Transverse colon (tissue), 4 donors: ENCODE measurements at regions not wholly inside any gene's neighbourhood (a gene's known extent, or its start where the extent isn't known, plus 50 kb on each side); places are given as distances from the start of the nearest gene placed in this dataset.

Experiments
- POLR2AphosphoS5 ChIP-seq, 3 donors: sonication (generic); formaldehyde crosslinking; IDR thresholded peaks; one replicate each; pipeline ENCODE4 v1.6.1; 2016; ENCODE audit warnings: antibody characterized with exemption in 3 of 3
- TF ChIP-seq, protein P1 (sequence below), 5 experiments: fragments of 200-600 bp in 3 of 5; fragments of 450-650 bp in 2 of 5; sonication (generic) in 3 of 5; IDR thresholded peaks; 1 replicate in 2 of 5; 2 replicates in 3 of 5; pipeline ENCODE4 v1.5.1; 2016 to 2017; ENCODE audit warnings: antibody characterized with exemption in 5 of 5, inconsistent platforms in 3 of 5, mild to moderate bottlenecking in 2 of 5, moderate library complexity in 1 of 5

GRCh38 chr10:36494371-36494770, 631.0 kb upstream of the ANKRD30A start:
- TF ChIP-seq, protein P1, sequence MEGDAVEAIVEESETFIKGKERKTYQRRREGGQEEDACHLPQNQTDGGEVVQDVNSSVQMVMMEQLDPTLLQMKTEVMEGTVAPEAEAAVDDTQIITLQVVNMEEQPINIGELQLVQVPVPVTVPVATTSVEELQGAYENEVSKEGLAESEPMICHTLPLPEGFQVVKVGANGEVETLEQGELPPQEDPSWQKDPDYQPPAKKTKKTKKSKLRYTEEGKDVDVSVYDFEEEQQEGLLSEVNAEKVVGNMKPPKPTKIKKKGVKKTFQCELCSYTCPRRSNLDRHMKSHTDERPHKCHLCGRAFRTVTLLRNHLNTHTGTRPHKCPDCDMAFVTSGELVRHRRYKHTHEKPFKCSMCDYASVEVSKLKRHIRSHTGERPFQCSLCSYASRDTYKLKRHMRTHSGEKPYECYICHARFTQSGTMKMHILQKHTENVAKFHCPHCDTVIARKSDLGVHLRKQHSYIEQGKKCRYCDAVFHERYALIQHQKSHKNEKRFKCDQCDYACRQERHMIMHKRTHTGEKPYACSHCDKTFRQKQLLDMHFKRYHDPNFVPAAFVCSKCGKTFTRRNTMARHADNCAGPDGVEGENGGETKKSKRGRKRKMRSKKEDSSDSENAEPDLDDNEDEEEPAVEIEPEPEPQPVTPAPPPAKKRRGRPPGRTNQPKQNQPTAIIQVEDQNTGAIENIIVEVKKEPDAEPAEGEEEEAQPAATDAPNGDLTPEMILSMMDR (IDR thresholded peaks at IDR 0.05) = no peak
- no peak for TF ChIP-seq POLR2AphosphoS5 (IDR thresholded peaks at IDR 0.05)
